HEK293 (cell line): ENCODE measurements at regions not wholly inside any gene's neighbourhood (a gene's known extent, or its start where the extent isn't known, plus 50 kb on each side); places are given as distances from the start of the nearest gene placed in this dataset.
A peak's percentile ranks its signal among the peaks of the same experiment; 100 is the strongest.

ENCODE experiments used
- CTCF ChIA-PET: fragments of 350-600 bp; formaldehyde crosslinking; extraction: SDS; loops from one replicate; lab custom pipeline; 2021; ENCODE audit warnings: antibody characterized with exemption; lab: Yijun Ruan, JAX
- POLR2A ChIA-PET: fragments of 300-600 bp; formaldehyde crosslinking; extraction: SDS; loops from one replicate; lab custom pipeline; 2020; ENCODE audit warnings: antibody characterized with exemption, inconsistent platforms; lab: Yijun Ruan, JAX
- H3K27ac ChIP-seq: fragments of 200-500 bp; sonication (Bioruptor generic); 2 replicates; pipeline ENCODE4 v1.5.1; 2014; ENCODE audit warnings: low read depth, low read length, control low read depth, inconsistent platforms; ENCODE audit errors: extremely low read depth
- H3K36me3 ChIP-seq, 2 experiments: fragments of 200-500 bp in 1 of 2; sonication (Bioruptor generic) in 1 of 2; 1 replicate in 1 of 2; 2 replicates in 1 of 2; pipeline ENCODE4 v1.5.1; 2014 to 2017; ENCODE audit warnings: inconsistent platforms in 2 of 2, low read length in 2 of 2; ENCODE audit not compliant: control insufficient read depth in 2 of 2, insufficient read depth in 1 of 2
- H3K4me1 ChIP-seq: fragments of 200-500 bp; sonication (Bioruptor generic); 2 replicates; pipeline ENCODE4 v1.5.1; 2014; ENCODE audit warnings: mild to moderate bottlenecking, low read length, inconsistent platforms; ENCODE audit not compliant: control insufficient read depth, insufficient read depth
- H3K4me3 ChIP-seq: 2 replicates; pipeline ENCODE4 v1.5.1; 2011; ENCODE audit warnings: low read depth, mild to moderate bottlenecking, control low read depth, low read length, moderate library complexity
- H3K9me3 ChIP-seq: fragments of 200-500 bp; sonication (Bioruptor generic); 2 replicates; pipeline ENCODE4 v1.5.1; 2014; ENCODE audit warnings: low read depth, low read length, inconsistent platforms; ENCODE audit not compliant: control insufficient read depth, insufficient read depth
- EGR2 ChIP-seq: fragments of 450-650 bp; formaldehyde crosslinking; IDR thresholded peaks from 2 replicates; pipeline ENCODE4 v1.5.1; 2016; ENCODE audit warnings: low read depth, missing biosample characterization, missing genetic modification characterization
- HOXA7 ChIP-seq: sonication (generic); formaldehyde crosslinking; IDR thresholded peaks from 2 replicates; pipeline ENCODE4 v1.8.1; 2022; ENCODE audit warnings: missing genetic modification reagents, borderline replicate concordance
- PRDM1 ChIP-seq: fragments of 450-650 bp; formaldehyde crosslinking; IDR thresholded peaks from 2 replicates; pipeline ENCODE4; 2016; ENCODE audit warnings: missing biosample characterization, missing genetic modification characterization
- SCRT2 ChIP-seq: fragments of 450-650 bp; formaldehyde crosslinking; IDR thresholded peaks from 2 replicates; pipeline ENCODE4 v1.5.1; 2016; ENCODE audit warnings: missing biosample characterization, missing genetic modification characterization
- TSHZ1 ChIP-seq: fragments of 450-650 bp; formaldehyde crosslinking; IDR thresholded peaks from 2 replicates; pipeline ENCODE4 v1.5.1; 2016; ENCODE audit warnings: missing biosample characterization, missing genetic modification characterization, borderline replicate concordance
- ZNF10 ChIP-seq: fragments of 450-650 bp; formaldehyde crosslinking; IDR thresholded peaks from 2 replicates; pipeline ENCODE4 v1.5.1; 2017; ENCODE audit warnings: missing biosample characterization, missing genetic modification characterization
- ZNF24 ChIP-seq: fragments of 450-650 bp; formaldehyde crosslinking; IDR thresholded peaks from 2 replicates; pipeline ENCODE4 v1.5.1; 2016; ENCODE audit warnings: missing biosample characterization, missing genetic modification characterization
- ZNF266 ChIP-seq: fragments of 450-650 bp; formaldehyde crosslinking; IDR thresholded peaks from 2 replicates; pipeline ENCODE4 v1.5.1; 2016; ENCODE audit warnings: missing biosample characterization, missing genetic modification characterization, low read depth
- ZNF292 ChIP-seq: fragments of 450-650 bp; formaldehyde crosslinking; IDR thresholded peaks from 2 replicates; pipeline ENCODE4 v1.5.1; 2016; ENCODE audit warnings: low read depth, missing biosample characterization, missing genetic modification characterization, borderline replicate concordance
- ZNF366 ChIP-seq: fragments of 450-650 bp; formaldehyde crosslinking; conservative IDR thresholded peaks from 2 replicates; pipeline ENCODE4 v1.5.1; 2016; ENCODE audit warnings: missing biosample characterization, missing genetic modification characterization
- ZNF404 ChIP-seq: fragments of 450-650 bp; formaldehyde crosslinking; IDR thresholded peaks from 2 replicates; pipeline ENCODE4 v1.5.1; 2017; ENCODE audit warnings: missing biosample characterization, missing genetic modification characterization
- ZNF423 ChIP-seq: fragments of 450-650 bp; formaldehyde crosslinking; IDR thresholded peaks from 2 replicates; pipeline ENCODE4 v1.5.1; 2016; ENCODE audit warnings: missing biosample characterization, missing genetic modification characterization
- ZNF473 ChIP-seq: fragments of 450-650 bp; formaldehyde crosslinking; IDR thresholded peaks from 2 replicates; pipeline ENCODE4 v1.5.1; 2017; ENCODE audit warnings: missing biosample characterization, missing genetic modification characterization
- ZNF518A ChIP-seq: fragments of 450-650 bp; formaldehyde crosslinking; conservative IDR thresholded peaks from 2 replicates; pipeline ENCODE4 v1.5.1; 2016; ENCODE audit warnings: low read depth, missing biosample characterization, missing genetic modification characterization
- ZNF580 ChIP-seq: fragments of 450-650 bp; formaldehyde crosslinking; IDR thresholded peaks from 2 replicates; pipeline ENCODE4 v1.5.1; 2016; ENCODE audit warnings: missing biosample characterization, missing genetic modification characterization
- ZNF596 ChIP-seq: fragments of 450-650 bp; IDR thresholded peaks from 2 replicates; pipeline ENCODE4 v1.5.0; 2018; ENCODE audit warnings: missing biosample characterization, mild to moderate bottlenecking, missing genetic modification characterization, moderate library complexity
- ZNF600 ChIP-seq: fragments of 450-650 bp; formaldehyde crosslinking; IDR thresholded peaks from 2 replicates; pipeline ENCODE4 v1.5.1; 2016; ENCODE audit warnings: missing biosample characterization, missing genetic modification characterization
- ZNF654 ChIP-seq: fragments of 450-650 bp; formaldehyde crosslinking; IDR thresholded peaks from 2 replicates; pipeline ENCODE4 v1.5.1; 2016; ENCODE audit warnings: low read depth, missing biosample characterization, missing genetic modification characterization
- ZNF692 ChIP-seq: fragments of 450-650 bp; formaldehyde crosslinking; IDR thresholded peaks from 2 replicates; pipeline ENCODE4 v1.5.1; 2016; ENCODE audit warnings: missing biosample characterization, missing genetic modification characterization
- ZNF704 ChIP-seq: fragments of 450-650 bp; formaldehyde crosslinking; IDR thresholded peaks from 2 replicates; pipeline ENCODE4 v1.5.1; 2016; ENCODE audit warnings: missing biosample characterization, missing genetic modification characterization
- ZNF747 ChIP-seq: fragments of 450-650 bp; formaldehyde crosslinking; IDR thresholded peaks from 2 replicates; pipeline ENCODE4 v1.5.1; 2016; ENCODE audit warnings: missing biosample characterization, missing genetic modification characterization
- ZSCAN16 ChIP-seq: fragments of 450-650 bp; formaldehyde crosslinking; IDR thresholded peaks from 2 replicates; pipeline ENCODE4 v1.5.1; 2016; ENCODE audit warnings: missing biosample characterization, missing genetic modification characterization
- TF ChIP-seq, protein P1 (sequence below): fragments of 450-650 bp; formaldehyde crosslinking; IDR thresholded peaks from 2 replicates; pipeline ENCODE4 v1.5.1; 2016; ENCODE audit warnings: missing biosample characterization, missing genetic modification characterization, low read depth

DNA sequence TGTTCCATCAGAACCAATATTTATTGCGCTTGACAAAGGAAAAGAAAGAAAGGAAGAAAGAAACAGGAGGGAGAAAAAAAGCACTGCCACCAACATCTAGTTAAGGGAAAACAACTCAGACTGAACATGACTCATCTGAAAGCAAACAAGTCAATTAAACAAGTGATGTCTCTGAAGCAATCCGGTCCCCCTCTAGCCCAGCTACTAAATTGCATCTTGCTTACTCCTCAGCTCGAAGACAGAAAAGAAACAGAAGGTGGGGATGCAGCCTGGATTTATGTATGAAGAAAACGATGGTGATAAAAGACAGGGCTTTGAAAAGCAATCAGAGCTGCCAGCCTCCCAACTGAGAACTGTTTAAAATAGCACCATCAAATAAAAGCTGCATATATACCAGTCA is 188.2 kb downstream of the OMA1 start:
- Histone ChIP-seq H3K9me3 (no peaks in the 10 kb centered on the region), H3K4me3 (no peak overlapping the region), H3K27ac (no peak overlapping the region), H3K36me3 (no peaks in the 10 kb centered on the region), H3K4me1 (no peaks in the 10 kb centered on the region)
- ChIA-PET CTCF (no interaction called here), POLR2A (interaction anchor here (0.7 kb wide), 1 partner anchor 590 kb away, joined by 3 read pairs; no protein-coding TSS in a partner anchor)
- no peak for TF ChIP-seq ZNF10 (tag by site-specific recombination)
- peak; percentile 78 for TF ChIP-seq PRDM1 (tag by site-specific recombination)
- TF ChIP-seq SCRT2 (tag by site-specific recombination): peak; percentile 91
- 0 out of 2 replicates have a peak, but pooled peaks have one; percentile 24 for TF ChIP-seq ZNF366 (tag by site-specific recombination)
- TF ChIP-seq HOXA7: no peak
- TF ChIP-seq ZNF692 (tag by site-specific recombination): peak; percentile 48; the same call in 1 of the 2 replicates
- 0 out of 2 replicates have a peak, but pooled peaks have one; percentile 45 for TF ChIP-seq ZNF24 (tag by site-specific recombination)

DNA sequence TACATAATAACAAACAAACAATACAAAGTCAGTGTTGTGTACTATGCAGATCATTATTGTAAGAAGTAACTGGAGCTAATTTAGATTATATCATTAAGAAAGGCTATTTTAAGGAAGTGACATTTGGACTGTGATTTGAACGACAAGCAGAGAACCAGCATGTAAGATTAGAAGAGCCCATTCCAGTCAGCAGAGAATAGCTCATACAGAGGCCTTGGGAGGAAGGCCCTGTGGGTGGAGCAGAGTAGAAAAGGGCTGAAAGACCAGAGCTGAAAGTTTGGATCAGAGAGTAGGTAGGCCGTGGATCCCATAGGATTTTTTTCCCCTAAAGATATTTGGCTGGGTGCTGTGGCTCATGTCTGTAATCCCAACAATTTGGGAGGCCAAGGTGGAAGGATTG is 190.1 kb downstream of the OMA1 start:
- CTCF ChIA-PET: no interaction called here
- POLR2A ChIA-PET: no interaction called here
- Histone ChIP-seq H3K36me3 (no peaks in the 10 kb centered on the region), H3K9me3 (no peaks in the 10 kb centered on the region), H3K27ac (no peak overlapping the region), H3K4me3 (no peak overlapping the region), H3K4me1 (no peaks in the 10 kb centered on the region)
- TF ChIP-seq EGR2 (tag by site-specific recombination) (no peak), ZSCAN16 (no peak), ZNF266 (no peak), ZNF473 (tag by site-specific recombination) (no peak), ZNF580 (tag by site-specific recombination) (no peak), ZNF747 (tag by site-specific recombination) (no peak), ZNF423 (tag by site-specific recombination) (no peak), ZNF292 (tag by site-specific recombination) (no peak), ZNF404 (tag by site-specific recombination) (no peak), ZNF10 (tag by site-specific recombination) (no peak), ZNF518A (tag by site-specific recombination) (no peak), ZNF596 (tag by site-specific recombination) (no peak), TSHZ1 (tag by site-specific recombination) (no peak), ZNF704 (no peak), ZNF600 (tag by site-specific recombination) (no peak), ZNF654 (tag by site-specific recombination) (no peak)
- TF ChIP-seq, protein P1, sequence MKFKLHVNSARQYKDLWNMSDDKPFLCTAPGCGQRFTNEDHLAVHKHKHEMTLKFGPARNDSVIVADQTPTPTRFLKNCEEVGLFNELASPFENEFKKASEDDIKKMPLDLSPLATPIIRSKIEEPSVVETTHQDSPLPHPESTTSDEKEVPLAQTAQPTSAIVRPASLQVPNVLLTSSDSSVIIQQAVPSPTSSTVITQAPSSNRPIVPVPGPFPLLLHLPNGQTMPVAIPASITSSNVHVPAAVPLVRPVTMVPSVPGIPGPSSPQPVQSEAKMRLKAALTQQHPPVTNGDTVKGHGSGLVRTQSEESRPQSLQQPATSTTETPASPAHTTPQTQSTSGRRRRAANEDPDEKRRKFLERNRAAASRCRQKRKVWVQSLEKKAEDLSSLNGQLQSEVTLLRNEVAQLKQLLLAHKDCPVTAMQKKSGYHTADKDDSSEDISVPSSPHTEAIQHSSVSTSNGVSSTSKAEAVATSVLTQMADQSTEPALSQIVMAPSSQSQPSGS: no peak
